ENCODE measurements at regions not wholly inside any gene's neighbourhood (a gene's known extent, or its start where the extent isn't known, plus 50 kb on each side); places are given as distances from the start of the nearest gene placed in this dataset.

GRCh38 chr9:134245179-134245578 is 80.8 kb upstream of the RNU6ATAC start:
- H3K4me3 ChIP-seq (ENCODE audit: low read depth, low read length, poor library complexity, severe bottlenecking), result no peak overlapping the region
- TF ChIP-seq EZH2phosphoT487 (IDR thresholded peaks at IDR 0.05; ENCODE audit: borderline replicate concordance, low read depth, low read length), result no peak
- TF ChIP-seq CTCF (conservative IDR thresholded peaks at IDR 0.05; ENCODE audit: low read length), result no peak
- no peak overlapping the region for H3K27ac ChIP-seq (ENCODE audit: low read depth, low read length, poor library complexity, severe bottlenecking)
- H3K9me2 ChIP-seq (ENCODE audit: insufficient read depth, low read length), result no peaks in the 10 kb centered on the region
- BruUV-seq (replicated peaks), result no TSS peak
- peak; percentile 27 for DNase-seq (ENCODE audit: low spot score)
- POLR2A ChIA-PET, result no interaction called here
- no peaks in the 10 kb centered on the region for H4K20me1 ChIP-seq (ENCODE audit: insufficient read depth, low read length)
- peaks cover 26% of the 10 kb centered on the region for H3K4me1 ChIP-seq (ENCODE audit: insufficient read depth, low read length, poor library complexity, severe bottlenecking)
- peak overlapping the region; percentile 20; the same call in 1 of the 2 replicates for H3K4me2 ChIP-seq (ENCODE audit: low read length)
- intact Hi-C loops (cut with micrococcal nuclease; ENCODE audit: unreplicated experiment), result no loop called here
- CTCF ChIA-PET (ENCODE audit: unreplicated experiment), result no interaction called here
- H3K79me2 ChIP-seq (ENCODE audit: insufficient read depth, low read depth, low read length), result no peaks in the 10 kb centered on the region
- peaks cover 9% of the 10 kb centered on the region; the same call in 1 of the 2 replicates for H3K9me3 ChIP-seq (ENCODE audit: low read length)
- no peak overlapping the region for H2AFZ ChIP-seq (ENCODE audit: low read length)
- H3K36me3 ChIP-seq (ENCODE audit: insufficient read depth, low read length), result no peaks in the 10 kb centered on the region

- Histone ChIP-seq H2AFZ (ENCODE audit: low read length) (no peak overlapping the region), H3K9me2 (ENCODE audit: insufficient read depth, low read length) (no peaks in the 10 kb centered on the region), H4K20me1 (ENCODE audit: insufficient read depth, low read length) (no peaks in the 10 kb centered on the region), H3K9me3 (ENCODE audit: low read length) (peaks cover 9% of the 10 kb centered on the region; the same call in 1 of the 2 replicates), H3K4me1 (ENCODE audit: insufficient read depth, low read length, poor library complexity, severe bottlenecking) (peaks cover 23% of the 10 kb centered on the region), H3K79me2 (ENCODE audit: insufficient read depth, low read depth, low read length) (no peaks in the 10 kb centered on the region), H3K36me3 (ENCODE audit: insufficient read depth, low read length) (no peaks in the 10 kb centered on the region), H3K27ac (ENCODE audit: low read depth, low read length, poor library complexity, severe bottlenecking) (no peak overlapping the region), H3K4me3 (ENCODE audit: low read depth, low read length, poor library complexity, severe bottlenecking) (no peak overlapping the region), H3K4me2 (ENCODE audit: low read length) (no peak overlapping the region)
- BruUV-seq (replicated peaks), result no TSS peak
- ChIA-PET POLR2A (no interaction called here), CTCF (ENCODE audit: unreplicated experiment) (no interaction called here)
- TF ChIP-seq CTCF (conservative IDR thresholded peaks at IDR 0.05; ENCODE audit: low read length), result no peak
- no peak for TF ChIP-seq EZH2phosphoT487 (IDR thresholded peaks at IDR 0.05; ENCODE audit: borderline replicate concordance, low read depth, low read length)
- no peak for DNase-seq (ENCODE audit: low spot score)
- intact Hi-C loops (cut with micrococcal nuclease; ENCODE audit: unreplicated experiment), result no loop called here
These were observed 78.2 kb upstream of the RXRA start for GRCh38 chr9:134247918-134248631.

- intact Hi-C loops (cut with micrococcal nuclease; ENCODE audit: unreplicated experiment), result no loop called here
- TF ChIP-seq CTCF (conservative IDR thresholded peaks at IDR 0.05; ENCODE audit: low read length) (no peak), EZH2phosphoT487 (IDR thresholded peaks at IDR 0.05; ENCODE audit: borderline replicate concordance, low read depth, low read length) (no peak)
- no peaks in the 10 kb centered on the region for H3K4me1 ChIP-seq (ENCODE audit: insufficient read depth, low read length, poor library complexity, severe bottlenecking)
- CTCF ChIA-PET (ENCODE audit: unreplicated experiment), result no interaction called here
- no peaks in the 10 kb centered on the region for H3K79me2 ChIP-seq (ENCODE audit: insufficient read depth, low read depth, low read length)
- H2AFZ ChIP-seq (ENCODE audit: low read length), result no peak overlapping the region
- POLR2A ChIA-PET, result no interaction called here
- H3K9me3 ChIP-seq (ENCODE audit: low read length), result peaks cover 9% of the 10 kb centered on the region; the same call in 1 of the 2 replicates
- no peak overlapping the region for H3K4me3 ChIP-seq (ENCODE audit: low read depth, low read length, poor library complexity, severe bottlenecking)
- H3K27ac ChIP-seq (ENCODE audit: low read depth, low read length, poor library complexity, severe bottlenecking), result no peak overlapping the region
- no peaks in the 10 kb centered on the region for H4K20me1 ChIP-seq (ENCODE audit: insufficient read depth, low read length)
- H3K4me2 ChIP-seq (ENCODE audit: low read length), result no peak overlapping the region
- H3K36me3 ChIP-seq (ENCODE audit: insufficient read depth, low read length), result no peaks in the 10 kb centered on the region
- DNase-seq (ENCODE audit: low spot score), result no peak
- no TSS peak for BruUV-seq (replicated peaks)
- no peaks in the 10 kb centered on the region for H3K9me2 ChIP-seq (ENCODE audit: insufficient read depth, low read length)
These were observed 74.8 kb upstream of the RXRA start for GRCh38 chr9:134251296-134252069.

Measured in OCI-LY7 (cell line).